SU-DHL-6 (cell line): ENCODE measurements at regions not wholly inside any gene's neighbourhood (a gene's known extent, or its start where the extent isn't known, plus 50 kb on each side); places are given as distances from the start of the nearest gene placed in this dataset.

Experiments used
- H2AFZ ChIP-seq: fragments of 200-600 bp; sonication (generic); 2 replicates; pipeline ENCODE4 v1.6.1; 2014; ENCODE audit warnings: low read depth, mild to moderate bottlenecking, moderate library complexity, mixed read lengths, antibody characterized with exemption, low read length; ENCODE audit not compliant: severe bottlenecking
- H3F3A ChIP-seq: fragments of 200-600 bp; shearing (Covaris generic); 2 replicates; pipeline ENCODE4 v1.6.0; 2016; ENCODE audit warnings: antibody characterized with exemption, mild to moderate bottlenecking; ENCODE audit not compliant: insufficient read depth
- H3K27ac ChIP-seq: fragments of 200-600 bp; sonication (generic); 2 replicates; pipeline ENCODE4 v1.5.1; 2016; ENCODE audit warnings: low read depth, mild to moderate bottlenecking, low read length, moderate library complexity, mixed read lengths
- H3K27me3 ChIP-seq: fragments of 200-600 bp; sonication (generic), shearing (Covaris generic); 2 replicates; pipeline ENCODE4 v1.6.0; 2014; ENCODE audit warnings: mild to moderate bottlenecking, low read length
- H3K36me3 ChIP-seq: fragments of 200-600 bp; sonication (generic); 2 replicates; pipeline ENCODE4 v1.6.1; 2014; ENCODE audit warnings: mild to moderate bottlenecking, low read length, mixed read lengths
- H3K4me2 ChIP-seq: fragments of 300-600, 200-600 bp; shearing (Covaris generic), sonication (generic); 2 replicates; pipeline ENCODE4 v1.6.0; 2014; ENCODE audit warnings: low read length, low read depth, mild to moderate bottlenecking; ENCODE audit not compliant: poor library complexity, severe bottlenecking
- H3K4me3 ChIP-seq: fragments of 200-600 bp; sonication (generic); 2 replicates; pipeline ENCODE4 v1.5.1; 2014; ENCODE audit warnings: antibody characterized with exemption, low read length, mild to moderate bottlenecking, mixed read lengths; ENCODE audit not compliant: insufficient read depth, poor library complexity, severe bottlenecking
- H3K79me2 ChIP-seq: fragments of 200-600 bp; sonication (generic); 2 replicates; pipeline ENCODE4 v1.6.1; 2014; ENCODE audit warnings: mild to moderate bottlenecking, low read length, moderate library complexity; ENCODE audit not compliant: insufficient read depth
- H3K9ac ChIP-seq: fragments of 200-600 bp; sonication (generic); 2 replicates; pipeline ENCODE4 v1.7.0; 2014; ENCODE audit warnings: mild to moderate bottlenecking, low read length
- H3K9me2 ChIP-seq: fragments of 200-600 bp; sonication (generic); replicated peaks from 2 replicates; pipeline ENCODE4 v1.6.1; 2014; ENCODE audit warnings: low read length; ENCODE audit not compliant: insufficient read depth
- H3K9me3 ChIP-seq: fragments of 200-600 bp; sonication (generic); 2 replicates; pipeline ENCODE4 v1.6.1; 2014; ENCODE audit warnings: low read length, mixed read lengths; ENCODE audit not compliant: insufficient read depth
- H4K20me1 ChIP-seq: fragments of 200-600 bp; sonication (generic); 2 replicates; pipeline ENCODE4 v1.6.1; 2014; ENCODE audit warnings: low read depth, mild to moderate bottlenecking, antibody characterized with exemption, low read length, moderate library complexity, mixed read lengths
- EZH2phosphoT487 ChIP-seq: fragments of 200-600 bp; sonication (generic), shearing (Covaris generic); conservative IDR thresholded peaks from 2 replicates; pipeline ENCODE4 v1.6.1; 2018; ENCODE audit warnings: mild to moderate bottlenecking, antibody characterized with exemption, low read length, moderate library complexity, mixed read lengths
- TF ChIP-seq, protein P1 (sequence below): fragments of 200-600 bp; sonication (generic); IDR thresholded peaks from one replicate; pipeline ENCODE4 v1.5.1; 2017; ENCODE audit warnings: antibody characterized with exemption, mild to moderate bottlenecking, low read length, moderate library complexity; ENCODE audit not compliant: insufficient read depth, poor library complexity, severe bottlenecking

- Histone ChIP-seq H3K79me2 (no peaks in the 10 kb centered on the region), H3K9me2 (no peaks in the 10 kb centered on the region), H2AFZ (peak overlapping the region; percentile 22), H3K27me3 (no peaks in the 10 kb centered on the region), H3K27ac (no peak overlapping the region), H3K9ac (no peak overlapping the region), H3K36me3 (no peaks in the 10 kb centered on the region), H3K4me3 (no peak overlapping the region), H4K20me1 (no peaks in the 10 kb centered on the region), H3K4me2 (no peak overlapping the region), H3K9me3 (no peaks in the 10 kb centered on the region), H3F3A (no peaks in the 10 kb centered on the region)
- TF ChIP-seq, protein P1, sequence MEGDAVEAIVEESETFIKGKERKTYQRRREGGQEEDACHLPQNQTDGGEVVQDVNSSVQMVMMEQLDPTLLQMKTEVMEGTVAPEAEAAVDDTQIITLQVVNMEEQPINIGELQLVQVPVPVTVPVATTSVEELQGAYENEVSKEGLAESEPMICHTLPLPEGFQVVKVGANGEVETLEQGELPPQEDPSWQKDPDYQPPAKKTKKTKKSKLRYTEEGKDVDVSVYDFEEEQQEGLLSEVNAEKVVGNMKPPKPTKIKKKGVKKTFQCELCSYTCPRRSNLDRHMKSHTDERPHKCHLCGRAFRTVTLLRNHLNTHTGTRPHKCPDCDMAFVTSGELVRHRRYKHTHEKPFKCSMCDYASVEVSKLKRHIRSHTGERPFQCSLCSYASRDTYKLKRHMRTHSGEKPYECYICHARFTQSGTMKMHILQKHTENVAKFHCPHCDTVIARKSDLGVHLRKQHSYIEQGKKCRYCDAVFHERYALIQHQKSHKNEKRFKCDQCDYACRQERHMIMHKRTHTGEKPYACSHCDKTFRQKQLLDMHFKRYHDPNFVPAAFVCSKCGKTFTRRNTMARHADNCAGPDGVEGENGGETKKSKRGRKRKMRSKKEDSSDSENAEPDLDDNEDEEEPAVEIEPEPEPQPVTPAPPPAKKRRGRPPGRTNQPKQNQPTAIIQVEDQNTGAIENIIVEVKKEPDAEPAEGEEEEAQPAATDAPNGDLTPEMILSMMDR: no peak
- no peak for TF ChIP-seq EZH2phosphoT487
Observed at GRCh38 chr6:53216301-53216700, 67.7 kb upstream of the GCM1 start.

DNA sequence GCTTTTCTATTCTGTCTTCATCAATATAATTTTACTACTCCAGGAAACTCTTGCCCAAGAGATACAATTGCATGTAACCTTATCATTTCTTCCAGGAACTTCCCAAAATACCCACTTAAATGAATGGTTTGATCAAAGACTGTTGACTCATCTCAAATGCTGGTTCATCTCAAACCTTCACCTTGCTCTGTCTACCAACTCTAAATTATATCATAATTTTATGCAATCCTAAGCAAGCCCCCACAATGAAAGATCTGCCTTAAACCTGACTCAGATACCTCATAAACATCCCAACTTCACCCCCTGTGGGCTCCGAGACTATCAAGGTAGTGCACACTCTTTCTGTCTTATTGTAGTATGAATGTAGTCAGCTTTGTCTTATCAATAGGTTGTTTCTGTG is 65.5 kb upstream of the GCM1 start:
- Histone ChIP-seq H3K9me3 (no peaks in the 10 kb centered on the region), H3K27ac (no peak overlapping the region), H3K4me2 (no peak overlapping the region), H3K79me2 (no peaks in the 10 kb centered on the region), H3K4me3 (no peak overlapping the region), H3K9me2 (no peaks in the 10 kb centered on the region), H4K20me1 (no peaks in the 10 kb centered on the region), H2AFZ (no peak overlapping the region), H3K27me3 (no peaks in the 10 kb centered on the region), H3K9ac (no peak overlapping the region), H3K36me3 (no peaks in the 10 kb centered on the region), H3F3A (no peaks in the 10 kb centered on the region)
- TF ChIP-seq, protein P1: no peak
- no peak for TF ChIP-seq EZH2phosphoT487

- Histone ChIP-seq H2AFZ (no peak overlapping the region), H3K4me3 (no peak overlapping the region), H3K36me3 (no peaks in the 10 kb centered on the region), H3K9ac (no peak overlapping the region), H3K9me2 (no peaks in the 10 kb centered on the region), H3K27ac (no peak overlapping the region), H4K20me1 (no peaks in the 10 kb centered on the region), H3K4me2 (no peak overlapping the region), H3K27me3 (no peaks in the 10 kb centered on the region), H3K79me2 (no peaks in the 10 kb centered on the region), H3K9me3 (no peaks in the 10 kb centered on the region), H3F3A (no peaks in the 10 kb centered on the region)
- no peak for TF ChIP-seq EZH2phosphoT487
- TF ChIP-seq, protein P1: no peak
Observed at GRCh38 chr6:53210811-53211210, 62.2 kb upstream of the GCM1 start.
